ENCODE measurements at regions not wholly inside any gene's neighbourhood (a gene's known extent, or its start where the extent isn't known, plus 50 kb on each side); places are given as distances from the start of the nearest gene placed in this dataset.

- peak; percentile 50 to 77 for DNase-seq (ENCODE audit: low read depth in 2 of 2)
- no peak overlapping the region for H3K4me3 ChIP-seq (replicated peaks in 1 of 2; ENCODE audit: low read depth in 2 of 2, low read length in 2 of 2)
- TF ChIP-seq CTCF (IDR thresholded peaks at IDR 0.05; ENCODE audit: low read depth, low read length): no peak
Measured at GRCh38 chr7:28347475-28348318, 64.6 kb upstream of the CREB5 start.

GRCh38 chr7:28348636-28349035, 63.7 kb upstream of the CREB5 start:
- H3K4me3 ChIP-seq (replicated peaks in 1 of 2; ENCODE audit: low read depth in 2 of 2, low read length in 2 of 2): no peak overlapping the region
- no peak for DNase-seq (ENCODE audit: low read depth in 2 of 2)
- TF ChIP-seq CTCF (IDR thresholded peaks at IDR 0.05; ENCODE audit: low read depth, low read length): no peak

GRCh38 chr7:28349637-28350036, 62.7 kb upstream of the CREB5 start:
- DNase-seq (ENCODE audit: low read depth in 2 of 2): peak in 1 of 2 donors; percentile 40
- no peak overlapping the region for H3K4me3 ChIP-seq (replicated peaks in 1 of 2; ENCODE audit: low read depth in 2 of 2, low read length in 2 of 2)

GRCh38 chr7:28350662-28351061, 61.7 kb upstream of the CREB5 start:
- no peak for DNase-seq (ENCODE audit: low read depth in 2 of 2)
- H3K4me3 ChIP-seq (replicated peaks in 1 of 2; ENCODE audit: low read depth in 2 of 2, low read length in 2 of 2): no peak overlapping the region
- no peak for TF ChIP-seq CTCF (IDR thresholded peaks at IDR 0.05; ENCODE audit: low read depth, low read length)

More at GRCh38 chr7:28349637-28350036, 62.7 kb upstream of the CREB5 start:
- TF ChIP-seq CTCF (IDR thresholded peaks at IDR 0.05; ENCODE audit: low read depth, low read length): no peak

GRCh38 chr7:28351450-28351849, 60.9 kb upstream of the CREB5 start:
- TF ChIP-seq CTCF (IDR thresholded peaks at IDR 0.05; ENCODE audit: low read depth, low read length): no peak
- H3K4me3 ChIP-seq (replicated peaks in 1 of 2; ENCODE audit: low read depth in 2 of 2, low read length in 2 of 2): no peak overlapping the region
- DNase-seq (ENCODE audit: low read depth in 2 of 2): no peak

- DNase-seq (ENCODE audit: low read depth in 2 of 2): peak; percentile 89 to 94
- TF ChIP-seq CTCF (IDR thresholded peaks at IDR 0.05; ENCODE audit: low read depth, low read length): no peak
Measured at GRCh38 chr7:28354601-28355402, 57.5 kb upstream of the CREB5 start.

More at GRCh38 chr7:28354601-28355402, 57.5 kb upstream of the CREB5 start:
- H3K4me3 ChIP-seq (replicated peaks in 1 of 2; ENCODE audit: low read depth in 2 of 2, low read length in 2 of 2): no peak overlapping the region

Measured in cardiac fibroblast (primary cell).